ENCODE measurements at regions not wholly inside any gene's neighbourhood (a gene's known extent, or its start where the extent isn't known, plus 50 kb on each side); places are given as distances from the start of the nearest gene placed in this dataset.

- RAD21 ChIA-PET (ENCODE audit: low non-redundant PET in 1 of 2, low total read pairs in 2 of 2, uncharacterized antibody in 2 of 2, unreplicated experiment in 2 of 2): no interaction called here
Observed at GRCh38 chr4:159884989-159885388, 782.1 kb downstream of the RAPGEF2 start.

More at GRCh38 chr4:159884989-159885388, 782.1 kb downstream of the RAPGEF2 start:
- CTCF ChIA-PET: no interaction called here
- H3K9ac ChIP-seq (ENCODE audit: low read length): no peak overlapping the region
- H4K20me1 ChIP-seq (ENCODE audit: insufficient read depth): no peaks in the 10 kb centered on the region
- POLR2A ChIA-PET: no interaction called here
- no peaks in the 10 kb centered on the region for H3K9me3 ChIP-seq (ENCODE audit: control insufficient read depth in 1 of 2, insufficient read depth in 1 of 2, low read depth in 1 of 2, low read length in 2 of 2)
- no peak overlapping the region for H3K4me2 ChIP-seq (ENCODE audit: low read length)
- no TSS peak for BruUV-seq (replicated peaks)
- H3K4me1 ChIP-seq (ENCODE audit: control insufficient read depth in 1 of 2, insufficient read depth in 2 of 2, low read length in 2 of 2): no peaks in the 10 kb centered on the region
- H2AFZ ChIP-seq (ENCODE audit: low read depth, low read length, poor library complexity, severe bottlenecking): no peak overlapping the region
- no peaks in the 10 kb centered on the region for H3K27me3 ChIP-seq (ENCODE audit: insufficient read depth, low read length)
- TF ChIP-seq JUND (IDR thresholded peaks at IDR 0.05) (no peak), ZBTB33 (IDR thresholded peaks at IDR 0.05; ENCODE audit: extremely low read depth, insufficient replicate concordance, low read length) (no peak), ELF1 (IDR thresholded peaks at IDR 0.05; ENCODE audit: borderline replicate concordance, low read depth) (no peak), SIN3A (IDR thresholded peaks at IDR 0.05; ENCODE audit: low read depth) (no peak), SP1 (IDR thresholded peaks at IDR 0.05; ENCODE audit: low read depth) (no peak), EZH2 (IDR thresholded peaks at IDR 0.05) (no peak), POLR2A (IDR thresholded peaks at IDR 0.05; ENCODE audit: borderline replicate concordance, extremely low read depth, insufficient read depth, insufficient read length) (no peak), YY1 (IDR thresholded peaks at IDR 0.05; ENCODE audit: extremely low read depth, insufficient replicate concordance, low read depth, low read length) (no peak), CTCF (IDR thresholded peaks at IDR 0.05 in 2 of 3, conservative IDR thresholded peaks at IDR 0.05 in 1 of 3; ENCODE audit: borderline replicate concordance in 1 of 3, insufficient read depth in 1 of 3, low read depth in 2 of 3, low read length in 2 of 3) (no peak), SRF (IDR thresholded peaks at IDR 0.05; ENCODE audit: low read depth) (no peak), EGR1 (IDR thresholded peaks at IDR 0.05; ENCODE audit: low read depth) (no peak), ZFX (IDR thresholded peaks at IDR 0.05) (no peak), CEBPB (IDR thresholded peaks at IDR 0.05; ENCODE audit: low read depth) (no peak), CBX3 (IDR thresholded peaks at IDR 0.05; ENCODE audit: low read depth) (no peak)
- DNase-seq (ENCODE audit: low read depth, low spot score): no peak
- ATAC-seq: no peak
- no peak overlapping the region for H3K27ac ChIP-seq (ENCODE audit: low read depth, low read length)
- H3K4me3 ChIP-seq (replicated peaks in 1 of 2; ENCODE audit: low read depth in 1 of 2, low read length in 2 of 2): no peak overlapping the region
- intact Hi-C loops (cut with micrococcal nuclease): no loop called here
- H3K79me2 ChIP-seq (ENCODE audit: insufficient read depth, low read length): no peaks in the 10 kb centered on the region
- H3K9me2 ChIP-seq (ENCODE audit: insufficient read depth): no peaks in the 10 kb centered on the region
- no peaks in the 10 kb centered on the region for H3K36me3 ChIP-seq (ENCODE audit: control insufficient read depth in 1 of 2, insufficient read depth in 2 of 2, low read length in 2 of 2)

Data from HCT116 (cell line).